ENCODE measurements at regions not wholly inside any gene's neighbourhood (a gene's known extent, or its start where the extent isn't known, plus 50 kb on each side); places are given as distances from the start of the nearest gene placed in this dataset.
"Not testable (repeated sequence)": the region's sequence is repeated elsewhere in the genome, so short reads cannot be mapped to it uniquely, and the experiment has no call there.

DNA sequence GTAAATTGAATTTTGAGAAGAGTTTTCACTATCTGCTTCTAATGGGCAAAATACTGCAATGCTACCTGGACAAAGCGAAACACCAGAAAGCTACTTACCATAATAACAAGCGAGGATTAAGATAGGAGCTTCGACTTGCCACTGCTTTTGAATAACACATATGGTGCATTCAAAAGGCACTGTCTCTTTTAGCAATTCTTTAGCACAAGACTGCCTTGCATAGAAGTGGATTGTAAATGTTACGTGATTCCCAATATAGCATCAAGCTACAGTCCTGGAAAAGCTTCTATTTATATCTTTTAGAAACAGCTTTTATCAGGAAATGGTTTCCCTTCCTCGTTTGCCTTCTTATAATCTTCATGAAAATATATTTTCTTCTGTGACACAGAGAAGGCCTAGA, 258.7 kb upstream of the PDE3A start (continued):
- TF ChIP-seq, protein P1, sequence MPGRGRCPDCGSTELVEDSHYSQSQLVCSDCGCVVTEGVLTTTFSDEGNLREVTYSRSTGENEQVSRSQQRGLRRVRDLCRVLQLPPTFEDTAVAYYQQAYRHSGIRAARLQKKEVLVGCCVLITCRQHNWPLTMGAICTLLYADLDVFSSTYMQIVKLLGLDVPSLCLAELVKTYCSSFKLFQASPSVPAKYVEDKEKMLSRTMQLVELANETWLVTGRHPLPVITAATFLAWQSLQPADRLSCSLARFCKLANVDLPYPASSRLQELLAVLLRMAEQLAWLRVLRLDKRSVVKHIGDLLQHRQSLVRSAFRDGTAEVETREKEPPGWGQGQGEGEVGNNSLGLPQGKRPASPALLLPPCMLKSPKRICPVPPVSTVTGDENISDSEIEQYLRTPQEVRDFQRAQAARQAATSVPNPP (IDR thresholded peaks at IDR 0.05; ENCODE audit: borderline replicate concordance, insufficient read depth, insufficient read length) = no peak
- TF ChIP-seq, protein P2, sequence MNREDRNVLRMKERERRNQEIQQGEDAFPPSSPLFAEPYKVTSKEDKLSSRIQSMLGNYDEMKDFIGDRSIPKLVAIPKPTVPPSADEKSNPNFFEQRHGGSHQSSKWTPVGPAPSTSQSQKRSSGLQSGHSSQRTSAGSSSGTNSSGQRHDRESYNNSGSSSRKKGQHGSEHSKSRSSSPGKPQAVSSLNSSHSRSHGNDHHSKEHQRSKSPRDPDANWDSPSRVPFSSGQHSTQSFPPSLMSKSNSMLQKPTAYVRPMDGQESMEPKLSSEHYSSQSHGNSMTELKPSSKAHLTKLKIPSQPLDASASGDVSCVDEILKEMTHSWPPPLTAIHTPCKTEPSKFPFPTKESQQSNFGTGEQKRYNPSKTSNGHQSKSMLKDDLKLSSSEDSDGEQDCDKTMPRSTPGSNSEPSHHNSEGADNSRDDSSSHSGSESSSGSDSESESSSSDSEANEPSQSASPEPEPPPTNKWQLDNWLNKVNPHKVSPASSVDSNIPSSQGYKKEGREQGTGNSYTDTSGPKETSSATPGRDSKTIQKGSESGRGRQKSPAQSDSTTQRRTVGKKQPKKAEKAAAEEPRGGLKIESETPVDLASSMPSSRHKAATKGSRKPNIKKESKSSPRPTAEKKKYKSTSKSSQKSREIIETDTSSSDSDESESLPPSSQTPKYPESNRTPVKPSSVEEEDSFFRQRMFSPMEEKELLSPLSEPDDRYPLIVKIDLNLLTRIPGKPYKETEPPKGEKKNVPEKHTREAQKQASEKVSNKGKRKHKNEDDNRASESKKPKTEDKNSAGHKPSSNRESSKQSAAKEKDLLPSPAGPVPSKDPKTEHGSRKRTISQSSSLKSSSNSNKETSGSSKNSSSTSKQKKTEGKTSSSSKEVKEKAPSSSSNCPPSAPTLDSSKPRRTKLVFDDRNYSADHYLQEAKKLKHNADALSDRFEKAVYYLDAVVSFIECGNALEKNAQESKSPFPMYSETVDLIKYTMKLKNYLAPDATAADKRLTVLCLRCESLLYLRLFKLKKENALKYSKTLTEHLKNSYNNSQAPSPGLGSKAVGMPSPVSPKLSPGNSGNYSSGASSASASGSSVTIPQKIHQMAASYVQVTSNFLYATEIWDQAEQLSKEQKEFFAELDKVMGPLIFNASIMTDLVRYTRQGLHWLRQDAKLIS (CRISPR knock-in tag; IDR thresholded peaks at IDR 0.05) = no peak
- no peak for TF ChIP-seq ZFPM2 (CRISPR knock-in tag; IDR thresholded peaks at IDR 0.05)
- no peak for TF ChIP-seq CBX3 (IDR thresholded peaks at IDR 0.05; ENCODE audit: borderline replicate concordance in 1 of 2, low read length in 2 of 2)

DNA sequence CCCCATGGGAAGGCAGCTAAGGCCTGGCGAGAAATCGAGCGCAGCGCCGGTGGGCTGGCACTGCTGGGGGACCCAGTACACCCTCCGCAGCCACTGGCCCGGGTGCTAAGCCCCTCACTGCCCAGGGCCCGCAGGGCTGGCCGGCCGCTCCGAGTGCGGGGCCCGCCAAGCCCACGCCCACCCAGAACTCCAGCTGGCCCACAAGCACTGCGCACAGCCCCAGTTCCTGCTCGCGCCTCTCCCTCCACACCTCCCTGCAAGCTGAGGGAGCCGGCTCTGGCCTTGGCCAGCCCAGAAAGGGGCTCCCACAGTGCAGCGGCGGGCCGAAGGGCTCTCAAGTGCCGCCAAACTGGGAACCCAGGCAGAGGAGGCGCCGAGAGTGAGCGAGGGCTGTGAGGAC, 253.0 kb upstream of the PDE3A start:
- H3K4me3 ChIP-seq; H3K4me1 ChIP-seq (replicated peaks in 1 of 2; ENCODE audit: control insufficient read depth in 2 of 2, insufficient read depth in 2 of 2, low read length in 2 of 2); H3K36me3 ChIP-seq (ENCODE audit: control insufficient read depth, insufficient read depth, low read length); POLR2A ChIA-PET; H3K79me2 ChIP-seq (ENCODE audit: control insufficient read depth, insufficient read depth, low read length); H4K20me1 ChIP-seq (replicated peaks; ENCODE audit: control insufficient read depth, insufficient read depth, low read length); H2AFZ ChIP-seq (ENCODE audit: low read depth, low read length); H3K9ac ChIP-seq (ENCODE audit: insufficient read depth in 1 of 2, low read depth in 2 of 2, low read length in 2 of 2); CTCF ChIA-PET (ENCODE audit: low intra/inter-chr PET ratio); DNase-seq (ENCODE audit: extremely low read depth in 1 of 4, low spot score in 3 of 4); FAIRE-seq; H3K9me3 ChIP-seq (replicated peaks; ENCODE audit: control insufficient read depth, insufficient read depth, low read depth, low read length); ATAC-seq; H3K27ac ChIP-seq (ENCODE audit: extremely low read depth, low read depth, low read length); H3K9me1 ChIP-seq (ENCODE audit: control insufficient read depth, insufficient read depth, low read length); BruUV-seq (replicated peaks); H3K27me3 ChIP-seq (ENCODE audit: control insufficient read depth in 2 of 2, insufficient read depth in 2 of 2, low read length in 2 of 2); in situ Hi-C loops (cut with MboI); intact Hi-C loops (cut with micrococcal nuclease); H3K4me2 ChIP-seq (ENCODE audit: insufficient read depth, low read length): not testable (repeated sequence)
- 0% methylated on average over 3 of the region's 25 CpGs for WGBS (ENCODE audit: insufficient coverage, low coverage, missing lambda C conversion rate)

All from K562 (cell line).